Suppressor macrophage (primary cell): ENCODE measurements at regions not wholly inside any gene's neighbourhood (a gene's known extent, or its start where the extent isn't known, plus 50 kb on each side); places are given as distances from the start of the nearest gene placed in this dataset.
A peak's percentile ranks its signal among the peaks of the same experiment; 100 is the strongest.
"Not testable (repeated sequence)": the region's sequence is repeated elsewhere in the genome, so short reads cannot be mapped to it uniquely, and the experiment has no call there.

Source experiments
- DNase-seq, 4 experiments: peaks; one replicate each; pipeline ENCODE4 v3.0.0-alpha.2; 2020 to 2022

DNA sequence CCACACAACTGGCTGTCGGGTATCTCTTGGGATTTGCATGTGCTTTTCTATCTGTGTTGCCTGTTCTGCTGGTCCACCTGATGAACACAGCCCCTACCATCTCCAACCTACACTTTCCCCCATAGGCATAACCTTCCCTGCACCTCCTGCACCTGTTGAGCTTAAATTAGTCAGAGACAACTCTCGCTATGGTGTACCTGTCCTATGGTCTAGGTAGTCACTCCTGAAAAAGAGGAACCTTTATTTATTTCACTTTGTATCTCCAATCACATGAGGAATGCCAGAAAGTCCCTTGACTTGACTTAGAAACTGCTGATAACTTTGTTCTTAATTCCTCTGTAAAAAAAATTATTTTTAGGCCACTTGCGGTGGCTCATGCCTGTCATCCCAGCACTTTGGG, 338.1 kb downstream of the DHRSX start:
- DNase-seq: no peak

- no peak for DNase-seq
Measured at GRCh38 chrX:2159861-2160260, 340.9 kb downstream of the DHRSX start.

DNA sequence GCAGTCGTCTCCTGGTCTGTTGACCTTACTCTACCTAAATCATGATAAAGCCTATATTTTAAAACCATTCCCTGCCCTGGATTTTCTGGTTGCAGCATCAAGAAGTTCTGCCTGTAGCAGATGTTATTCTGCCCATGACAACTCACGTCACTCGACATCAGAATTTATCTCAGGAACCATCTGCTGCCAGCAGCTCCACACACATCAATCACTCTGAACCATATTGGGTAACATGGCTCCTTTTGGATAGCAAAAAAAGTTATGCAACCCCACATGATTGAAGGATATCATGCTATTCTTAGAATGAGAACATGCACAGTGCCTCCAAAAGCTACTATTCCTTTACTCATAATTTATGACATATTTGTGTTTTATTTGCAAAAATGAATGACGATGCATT, 341.4 kb downstream of the DHRSX start:
- no peak for DNase-seq

GRCh38 chrX:2150722-2151121, 350.1 kb downstream of the DHRSX start:
- DNase-seq: no peak

- not testable (repeated sequence) for DNase-seq
Measured at GRCh38 chrX:2150014-2150413, 350.8 kb downstream of the DHRSX start.

DNA sequence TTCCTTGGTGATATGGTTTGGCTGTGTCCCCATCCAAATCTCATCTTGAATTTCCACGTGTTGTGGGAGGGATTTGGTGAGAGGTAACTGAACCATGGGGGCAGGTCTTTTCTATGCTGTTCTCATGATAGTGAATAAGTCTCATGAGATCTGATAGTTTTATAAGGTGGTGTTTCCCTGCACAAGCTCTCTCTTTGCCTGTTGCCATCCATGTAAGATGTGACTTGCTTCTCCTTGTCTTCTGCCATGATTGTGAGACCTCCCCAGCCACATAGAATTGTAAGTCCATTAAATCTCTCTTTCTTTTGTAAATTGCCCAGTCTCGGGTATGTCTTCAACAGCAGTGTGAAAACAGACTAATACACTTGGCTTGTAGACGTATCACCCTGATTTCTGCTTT, 351.7 kb downstream of the DHRSX start:
- not testable (repeated sequence) for DNase-seq

DNA sequence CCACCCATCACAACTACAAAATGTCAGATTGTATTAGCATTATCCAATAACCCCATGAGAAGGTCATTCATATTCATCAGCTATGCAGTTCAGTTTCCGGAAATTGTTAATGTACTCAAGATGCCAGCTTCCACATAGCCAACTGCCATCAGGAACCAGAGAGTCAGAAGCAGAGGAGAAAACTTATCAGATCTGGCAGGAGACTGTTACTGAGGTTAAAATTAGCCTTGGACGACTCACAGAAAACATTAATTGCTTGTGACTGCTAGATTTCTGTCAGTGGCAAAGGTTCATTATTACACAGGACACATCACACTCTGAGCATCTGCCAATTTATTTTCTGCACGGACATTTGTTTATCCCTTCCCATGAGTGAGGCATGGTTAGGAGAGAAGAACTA, 352.8 kb downstream of the DHRSX start:
- DNase-seq: no peak

DNA sequence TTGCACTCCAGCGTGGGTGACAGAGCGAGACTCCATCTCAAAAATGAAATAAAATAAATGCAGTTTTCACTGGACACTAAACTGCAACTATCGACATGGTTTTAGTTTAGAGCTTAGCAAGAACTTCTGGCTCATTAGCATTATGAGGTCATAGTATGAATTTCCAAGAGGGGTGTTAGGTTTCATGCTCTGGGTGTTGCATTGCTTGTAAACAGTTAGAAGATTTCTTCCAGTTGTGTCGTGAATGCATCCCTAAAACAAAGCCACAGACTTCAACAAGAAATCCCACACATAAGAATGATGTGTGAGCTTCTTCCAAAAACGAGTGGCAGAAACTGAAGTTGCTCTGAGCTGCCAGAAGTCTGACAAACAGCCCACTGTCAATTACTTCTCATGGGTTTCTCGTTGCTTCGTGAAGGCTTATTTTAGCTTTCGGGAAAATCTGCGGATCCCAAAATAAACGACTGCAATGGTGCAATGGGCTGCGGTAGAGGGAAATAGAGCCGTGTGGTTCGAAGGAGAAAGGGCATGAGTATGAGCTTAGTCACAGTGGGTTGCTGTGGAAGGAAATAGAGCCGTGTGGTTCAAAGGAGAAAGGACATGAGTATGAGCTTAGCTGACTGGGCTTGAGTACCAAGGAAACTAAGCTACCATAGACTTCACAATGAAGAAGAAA, 354.9 kb downstream of the DHRSX start:
- DNase-seq: peak in 2 of 4 experiments; percentile 11

DNA sequence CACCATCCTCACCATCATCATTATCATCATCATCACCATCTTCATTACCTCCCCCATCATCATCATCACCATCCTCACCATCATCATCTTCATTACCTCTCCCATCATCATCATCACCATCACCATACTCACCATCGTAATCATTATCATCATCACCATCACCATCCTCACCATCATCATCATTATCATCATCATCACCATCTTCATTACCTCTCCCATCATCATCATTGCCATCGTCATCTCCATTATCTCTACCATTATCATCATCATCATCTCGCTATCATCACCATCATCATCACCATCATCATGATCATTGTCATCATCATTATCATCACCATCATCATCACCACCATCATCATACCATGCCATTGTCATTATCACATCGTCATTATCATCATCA, 362.9 kb downstream of the DHRSX start:
- no peak for DNase-seq

DNA sequence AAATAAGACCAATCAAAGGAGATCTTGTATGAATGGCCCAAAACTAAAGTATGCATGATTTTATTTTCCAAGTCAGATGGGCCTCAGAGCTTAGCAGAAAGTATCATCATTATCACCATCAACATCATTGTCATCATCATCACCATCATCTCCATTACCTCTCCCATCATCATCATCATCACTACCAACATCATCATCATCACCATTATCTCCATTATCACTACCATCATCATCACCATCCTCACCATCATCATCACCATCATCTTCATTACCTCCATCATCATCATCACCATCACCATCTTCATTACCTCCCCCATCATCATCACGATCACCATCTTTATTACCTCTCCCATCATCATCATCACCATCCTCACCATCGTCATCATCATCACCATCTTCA, 363.9 kb downstream of the DHRSX start:
- no peak for DNase-seq

DNA sequence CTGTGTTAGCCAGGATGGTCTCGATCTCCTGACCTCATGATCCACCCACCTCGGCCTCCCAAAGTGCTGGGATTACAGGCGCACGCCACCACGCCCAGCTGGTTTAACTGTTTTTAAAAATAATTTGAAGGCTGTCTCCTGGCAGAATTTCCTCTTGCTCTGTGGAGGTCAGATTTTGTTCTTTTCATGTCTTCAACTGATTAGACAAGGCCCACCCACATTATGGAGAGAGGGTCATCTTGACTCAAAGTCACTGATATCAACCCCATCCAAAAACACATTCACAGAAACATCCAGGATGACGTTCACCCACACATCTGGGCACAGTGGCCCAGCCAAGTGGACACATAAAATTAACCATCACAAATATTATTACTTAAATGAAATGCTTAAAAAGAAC, 365.4 kb downstream of the DHRSX start:
- DNase-seq: no peak

- no peak for DNase-seq
Measured at GRCh38 chrX:2134782-2135181, 366.0 kb downstream of the DHRSX start.
